ENCODE measurements at regions not wholly inside any gene's neighbourhood (a gene's known extent, or its start where the extent isn't known, plus 50 kb on each side); places are given as distances from the start of the nearest gene placed in this dataset.

DNA sequence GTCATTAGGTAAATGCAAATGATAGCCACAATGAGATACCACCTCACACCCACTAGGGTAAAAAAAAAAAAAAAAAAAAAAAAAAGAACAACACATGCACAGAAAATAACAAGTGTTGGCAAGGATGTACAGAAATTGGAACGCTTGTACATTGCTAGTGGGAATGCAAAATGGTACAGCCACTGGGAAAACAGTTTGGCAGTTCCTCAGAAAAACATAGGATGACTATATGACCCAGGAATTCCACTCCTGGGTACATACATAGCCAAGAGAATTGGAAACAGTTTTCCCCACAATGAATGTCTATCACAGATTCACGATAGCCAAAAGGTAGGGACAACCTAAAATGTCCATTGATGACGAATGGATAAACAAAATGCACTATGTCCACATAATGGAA, 161.3 kb upstream of the MAMLD1 start:
- Histone ChIP-seq H3K4me3 (ENCODE audit: low read depth, low read length, poor library complexity, severe bottlenecking) (no peak overlapping the region), H3K4me1 (ENCODE audit: insufficient read depth, low read length, poor library complexity, severe bottlenecking) (peaks cover 7% of the 10 kb centered on the region), H3K27ac (ENCODE audit: low read depth, low read length, poor library complexity, severe bottlenecking) (no peak overlapping the region), H3K9me3 (ENCODE audit: low read depth, low read length, poor library complexity, severe bottlenecking) (no peaks in the 10 kb centered on the region), H3K36me3 (ENCODE audit: insufficient read depth, low read length, poor library complexity, severe bottlenecking) (no peaks in the 10 kb centered on the region), H3K27me3 (replicated peaks; ENCODE audit: insufficient read depth, low read depth, low read length, poor library complexity) (no peaks in the 10 kb centered on the region)
- ChIA-PET POLR2A (ENCODE audit: low non-redundant PET) (no interaction called here), CTCF (no interaction called here)
- intact Hi-C loops (cut with micrococcal nuclease; ENCODE audit: unreplicated experiment) = no loop called here
- BruUV-seq (replicated peaks) = no TSS peak
- TF ChIP-seq, protein P1, sequence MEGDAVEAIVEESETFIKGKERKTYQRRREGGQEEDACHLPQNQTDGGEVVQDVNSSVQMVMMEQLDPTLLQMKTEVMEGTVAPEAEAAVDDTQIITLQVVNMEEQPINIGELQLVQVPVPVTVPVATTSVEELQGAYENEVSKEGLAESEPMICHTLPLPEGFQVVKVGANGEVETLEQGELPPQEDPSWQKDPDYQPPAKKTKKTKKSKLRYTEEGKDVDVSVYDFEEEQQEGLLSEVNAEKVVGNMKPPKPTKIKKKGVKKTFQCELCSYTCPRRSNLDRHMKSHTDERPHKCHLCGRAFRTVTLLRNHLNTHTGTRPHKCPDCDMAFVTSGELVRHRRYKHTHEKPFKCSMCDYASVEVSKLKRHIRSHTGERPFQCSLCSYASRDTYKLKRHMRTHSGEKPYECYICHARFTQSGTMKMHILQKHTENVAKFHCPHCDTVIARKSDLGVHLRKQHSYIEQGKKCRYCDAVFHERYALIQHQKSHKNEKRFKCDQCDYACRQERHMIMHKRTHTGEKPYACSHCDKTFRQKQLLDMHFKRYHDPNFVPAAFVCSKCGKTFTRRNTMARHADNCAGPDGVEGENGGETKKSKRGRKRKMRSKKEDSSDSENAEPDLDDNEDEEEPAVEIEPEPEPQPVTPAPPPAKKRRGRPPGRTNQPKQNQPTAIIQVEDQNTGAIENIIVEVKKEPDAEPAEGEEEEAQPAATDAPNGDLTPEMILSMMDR (conservative IDR thresholded peaks at IDR 0.05; ENCODE audit: low read depth, low read length) = no peak
- TF ChIP-seq EZH2 (IDR thresholded peaks at IDR 0.05; ENCODE audit: borderline replicate concordance, low read depth, low read length, poor library complexity, severe bottlenecking) = no peak
- no peak for DNase-seq (ENCODE audit: low spot score)

- Histone ChIP-seq H3K36me3 (ENCODE audit: insufficient read depth, low read length, poor library complexity, severe bottlenecking) (no peaks in the 10 kb centered on the region), H3K4me1 (ENCODE audit: insufficient read depth, low read length, poor library complexity, severe bottlenecking) (peaks cover 7% of the 10 kb centered on the region), H3K4me3 (ENCODE audit: low read depth, low read length, poor library complexity, severe bottlenecking) (no peak overlapping the region), H3K27ac (ENCODE audit: low read depth, low read length, poor library complexity, severe bottlenecking) (no peak overlapping the region), H3K9me3 (ENCODE audit: low read depth, low read length, poor library complexity, severe bottlenecking) (no peaks in the 10 kb centered on the region), H3K27me3 (replicated peaks; ENCODE audit: insufficient read depth, low read depth, low read length, poor library complexity) (no peaks in the 10 kb centered on the region)
- CTCF ChIA-PET = no interaction called here
- intact Hi-C loops (cut with micrococcal nuclease; ENCODE audit: unreplicated experiment) = no loop called here
- BruUV-seq (replicated peaks) = no TSS peak
- TF ChIP-seq EZH2 (IDR thresholded peaks at IDR 0.05; ENCODE audit: borderline replicate concordance, low read depth, low read length, poor library complexity, severe bottlenecking) = no peak
- peak; percentile 19 for DNase-seq (ENCODE audit: low spot score)
- POLR2A ChIA-PET (ENCODE audit: low non-redundant PET) = no interaction called here
Observed at GRCh38 chrX:150202641-150203247, 160.4 kb upstream of the MAMLD1 start.

DNA sequence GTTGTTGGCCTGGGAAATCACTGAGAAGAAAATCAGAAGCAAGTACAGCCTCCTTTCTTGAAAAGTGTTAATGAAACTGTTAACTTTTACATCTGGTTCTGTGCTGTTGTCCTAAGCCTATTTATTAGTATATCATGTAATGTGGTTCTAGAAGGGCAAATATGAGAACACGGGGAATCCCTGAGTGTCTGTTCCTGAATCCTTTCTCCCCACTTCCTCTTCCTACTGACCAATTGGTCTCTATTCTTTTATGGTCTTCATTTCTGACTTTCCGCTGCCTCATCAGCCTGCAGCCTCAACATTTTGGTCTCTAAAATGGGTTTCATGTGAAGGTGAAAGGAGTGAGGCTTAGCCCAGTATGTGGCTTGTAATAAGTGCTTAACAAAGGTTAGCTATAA, 159.9 kb upstream of the MAMLD1 start:
- BruUV-seq (replicated peaks) = no TSS peak
- H3K27ac ChIP-seq (ENCODE audit: low read depth, low read length, poor library complexity, severe bottlenecking) = no peak overlapping the region
- no peak for DNase-seq (ENCODE audit: low spot score)
- no peak for TF ChIP-seq EZH2 (IDR thresholded peaks at IDR 0.05; ENCODE audit: borderline replicate concordance, low read depth, low read length, poor library complexity, severe bottlenecking)
- TF ChIP-seq, protein P1 (conservative IDR thresholded peaks at IDR 0.05; ENCODE audit: low read depth, low read length) = no peak
- H3K4me3 ChIP-seq (ENCODE audit: low read depth, low read length, poor library complexity, severe bottlenecking) = no peak overlapping the region
- H3K4me1 ChIP-seq (ENCODE audit: insufficient read depth, low read length, poor library complexity, severe bottlenecking) = peaks cover 7% of the 10 kb centered on the region
- POLR2A ChIA-PET (ENCODE audit: low non-redundant PET) = no interaction called here
- H3K27me3 ChIP-seq (replicated peaks; ENCODE audit: insufficient read depth, low read depth, low read length, poor library complexity) = no peaks in the 10 kb centered on the region
- H3K9me3 ChIP-seq (ENCODE audit: low read depth, low read length, poor library complexity, severe bottlenecking) = no peaks in the 10 kb centered on the region
- no peaks in the 10 kb centered on the region for H3K36me3 ChIP-seq (ENCODE audit: insufficient read depth, low read length, poor library complexity, severe bottlenecking)
- CTCF ChIA-PET = no interaction called here
- intact Hi-C loops (cut with micrococcal nuclease; ENCODE audit: unreplicated experiment) = no loop called here

DNA sequence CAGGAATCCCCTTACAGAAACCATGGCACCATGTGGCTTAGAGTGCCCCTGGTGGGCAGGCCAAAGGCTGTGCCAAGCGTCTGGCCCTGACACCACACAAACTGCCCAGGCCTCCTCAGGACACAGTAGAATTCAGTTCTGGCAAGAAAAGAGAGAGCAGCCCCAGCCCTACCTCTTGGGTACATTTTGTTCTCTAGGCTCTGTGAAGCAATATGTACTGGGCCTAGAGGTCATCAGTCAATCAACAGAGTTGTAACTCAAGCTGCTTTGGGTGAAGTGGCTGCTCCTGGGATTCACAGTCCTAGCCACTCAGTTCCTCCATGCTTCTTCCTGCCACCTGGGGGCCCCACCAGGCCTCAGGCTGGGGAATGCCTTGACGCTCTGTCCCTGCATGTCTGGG, 158.1 kb upstream of the MAMLD1 start:
- no TSS peak for BruUV-seq (replicated peaks)
- Histone ChIP-seq H3K9me3 (ENCODE audit: low read depth, low read length, poor library complexity, severe bottlenecking) (no peaks in the 10 kb centered on the region), H3K36me3 (ENCODE audit: insufficient read depth, low read length, poor library complexity, severe bottlenecking) (no peaks in the 10 kb centered on the region), H3K4me3 (ENCODE audit: low read depth, low read length, poor library complexity, severe bottlenecking) (no peak overlapping the region), H3K4me1 (ENCODE audit: insufficient read depth, low read length, poor library complexity, severe bottlenecking) (peaks cover 6% of the 10 kb centered on the region), H3K27ac (ENCODE audit: low read depth, low read length, poor library complexity, severe bottlenecking) (no peak overlapping the region), H3K27me3 (replicated peaks; ENCODE audit: insufficient read depth, low read depth, low read length, poor library complexity) (no peaks in the 10 kb centered on the region)
- POLR2A ChIA-PET (ENCODE audit: low non-redundant PET) = no interaction called here
- CTCF ChIA-PET = no interaction called here
- no peak for DNase-seq (ENCODE audit: low spot score)
- intact Hi-C loops (cut with micrococcal nuclease; ENCODE audit: unreplicated experiment) = no loop called here
- TF ChIP-seq, protein P1 (conservative IDR thresholded peaks at IDR 0.05; ENCODE audit: low read depth, low read length) = no peak
- no peak for TF ChIP-seq EZH2 (IDR thresholded peaks at IDR 0.05; ENCODE audit: borderline replicate concordance, low read depth, low read length, poor library complexity, severe bottlenecking)
